Pulmonary artery endothelial cell (primary cell): ENCODE measurements at regions not wholly inside any gene's neighbourhood (a gene's known extent, or its start where the extent isn't known, plus 50 kb on each side); places are given as distances from the start of the nearest gene placed in this dataset.

Experiments used
- DNase-seq: peaks from one replicate; pipeline ENCODE4 v3.0.0-alpha.2; 2011; ENCODE audit warnings: low read depth, low spot score

- DNase-seq = no peak
Measured at GRCh38 chr11:42571878-42572610, 739.8 kb upstream of the API5 start.

GRCh38 chr11:42576318-42576717, 735.5 kb upstream of the API5 start:
- DNase-seq = no peak

- DNase-seq = no peak
Measured at GRCh38 chr11:42589286-42589685, 722.5 kb upstream of the API5 start.

GRCh38 chr11:42591841-42592240, 720.0 kb upstream of the API5 start:
- no peak for DNase-seq

- no peak for DNase-seq
Measured at GRCh38 chr11:42593441-42593840, 718.4 kb upstream of the API5 start.

- DNase-seq = no peak
Measured at GRCh38 chr11:42595876-42596275, 715.9 kb upstream of the API5 start.

GRCh38 chr11:42596576-42597145, 715.1 kb upstream of the API5 start:
- no peak for DNase-seq

GRCh38 chr11:42598341-42598740, 713.5 kb upstream of the API5 start:
- DNase-seq = no peak

- no peak for DNase-seq
Measured at GRCh38 chr11:42620796-42621195, 691.0 kb upstream of the API5 start.

- no peak for DNase-seq
Measured at GRCh38 chr11:42625757-42626665, 685.8 kb upstream of the API5 start.

- DNase-seq = no peak
Measured at GRCh38 chr11:42631220-42631843, 680.5 kb upstream of the API5 start.

- DNase-seq = no peak
Measured at GRCh38 chr11:42646959-42647358, 664.8 kb upstream of the API5 start.

- DNase-seq = no peak
Measured at GRCh38 chr11:42647993-42648392, 663.8 kb upstream of the API5 start.

- DNase-seq = no peak
Measured at GRCh38 chr11:42651621-42652020, 660.2 kb upstream of the API5 start.

GRCh38 chr11:42657169-42657568, 654.6 kb upstream of the API5 start:
- no peak for DNase-seq

- no peak for DNase-seq
Measured at GRCh38 chr11:42661942-42662341, 649.9 kb upstream of the API5 start.

- no peak for DNase-seq
Measured at GRCh38 chr11:42669248-42669976, 642.4 kb upstream of the API5 start.

GRCh38 chr11:42674436-42674835, 637.4 kb upstream of the API5 start:
- no peak for DNase-seq

- DNase-seq = no peak
Measured at GRCh38 chr11:42707541-42707940, 604.3 kb upstream of the API5 start.

- no peak for DNase-seq
Measured at GRCh38 chr11:42709216-42709615, 602.6 kb upstream of the API5 start.

GRCh38 chr11:42713279-42713678, 598.5 kb upstream of the API5 start:
- no peak for DNase-seq
